ENCODE measurements at regions not wholly inside any gene's neighbourhood (a gene's known extent, or its start where the extent isn't known, plus 50 kb on each side); places are given as distances from the start of the nearest gene placed in this dataset.

DNA sequence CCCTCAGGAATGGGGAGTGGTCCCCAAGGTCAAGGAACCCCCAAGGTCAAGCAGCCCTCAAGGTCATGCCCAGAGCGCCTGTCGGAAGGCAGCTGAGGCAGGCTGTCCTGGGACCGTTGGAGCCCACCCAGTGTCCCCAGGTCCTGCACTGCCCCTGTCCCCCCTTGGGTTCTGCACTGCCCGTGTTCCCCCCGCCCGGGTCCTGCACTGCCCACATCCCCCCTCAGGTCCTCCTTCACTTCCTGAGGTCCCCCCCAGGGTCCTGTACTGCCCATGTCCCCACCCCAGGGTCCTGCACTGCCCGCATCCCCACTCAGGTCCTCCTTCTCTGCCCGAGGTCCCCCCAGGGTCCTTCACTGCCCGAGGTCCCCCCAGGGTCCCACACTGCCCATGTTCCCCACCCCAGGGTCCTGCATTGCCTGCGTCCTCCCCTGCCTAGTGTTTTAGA lies 1073.0 kb downstream of the BRD1 start:
- no peak for DNase-seq (ENCODE audit: low read depth)
- TF ChIP-seq, protein P1, sequence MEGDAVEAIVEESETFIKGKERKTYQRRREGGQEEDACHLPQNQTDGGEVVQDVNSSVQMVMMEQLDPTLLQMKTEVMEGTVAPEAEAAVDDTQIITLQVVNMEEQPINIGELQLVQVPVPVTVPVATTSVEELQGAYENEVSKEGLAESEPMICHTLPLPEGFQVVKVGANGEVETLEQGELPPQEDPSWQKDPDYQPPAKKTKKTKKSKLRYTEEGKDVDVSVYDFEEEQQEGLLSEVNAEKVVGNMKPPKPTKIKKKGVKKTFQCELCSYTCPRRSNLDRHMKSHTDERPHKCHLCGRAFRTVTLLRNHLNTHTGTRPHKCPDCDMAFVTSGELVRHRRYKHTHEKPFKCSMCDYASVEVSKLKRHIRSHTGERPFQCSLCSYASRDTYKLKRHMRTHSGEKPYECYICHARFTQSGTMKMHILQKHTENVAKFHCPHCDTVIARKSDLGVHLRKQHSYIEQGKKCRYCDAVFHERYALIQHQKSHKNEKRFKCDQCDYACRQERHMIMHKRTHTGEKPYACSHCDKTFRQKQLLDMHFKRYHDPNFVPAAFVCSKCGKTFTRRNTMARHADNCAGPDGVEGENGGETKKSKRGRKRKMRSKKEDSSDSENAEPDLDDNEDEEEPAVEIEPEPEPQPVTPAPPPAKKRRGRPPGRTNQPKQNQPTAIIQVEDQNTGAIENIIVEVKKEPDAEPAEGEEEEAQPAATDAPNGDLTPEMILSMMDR (conservative IDR thresholded peaks at IDR 0.05; ENCODE audit: low read depth, low read length): no peak
- H3K4me3 ChIP-seq (ENCODE audit: low read depth, low read length): no peak overlapping the region

DNA sequence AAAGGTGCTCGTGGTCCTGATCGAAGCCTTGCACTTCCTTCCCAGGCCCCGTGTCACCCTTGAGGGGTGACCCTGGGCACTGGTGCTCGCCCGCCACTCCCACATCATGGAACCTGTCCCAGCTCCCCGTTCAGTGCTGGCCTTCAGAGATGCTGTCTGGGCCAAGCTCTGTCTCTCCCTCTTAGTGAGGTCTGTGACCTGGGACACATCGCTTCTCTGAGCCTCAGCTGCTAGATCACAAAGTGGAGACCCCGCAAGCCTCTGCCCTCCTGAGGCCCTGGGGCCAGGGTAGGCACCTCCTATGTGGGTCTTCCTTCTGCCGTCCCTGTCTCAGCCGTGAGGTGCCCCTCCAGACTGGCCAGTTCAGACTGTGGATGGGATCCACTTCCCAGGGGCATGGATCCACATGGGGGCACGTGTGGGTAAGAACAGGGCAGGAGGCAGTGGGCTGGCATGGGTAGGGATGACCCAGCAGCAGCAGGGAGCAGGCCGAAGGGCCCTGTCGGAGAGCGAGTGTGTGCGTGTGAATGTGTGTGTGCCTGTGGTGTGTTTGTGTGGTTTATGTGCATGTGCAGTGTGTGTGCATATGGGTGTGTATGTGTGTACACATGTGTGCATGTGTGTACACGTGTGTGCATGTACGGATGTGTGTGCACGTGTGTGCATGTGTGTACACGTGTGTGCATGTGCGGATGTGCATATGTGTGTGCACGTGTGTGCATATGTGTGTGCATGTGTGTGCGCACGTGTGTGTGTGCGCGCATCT lies 1073.7 kb downstream of the BRD1 start:
- no peak for DNase-seq (ENCODE audit: low read depth)
- no peak overlapping the region for H3K4me3 ChIP-seq (ENCODE audit: low read depth, low read length)
- TF ChIP-seq, protein P1 (conservative IDR thresholded peaks at IDR 0.05; ENCODE audit: low read depth, low read length): no peak

DNA sequence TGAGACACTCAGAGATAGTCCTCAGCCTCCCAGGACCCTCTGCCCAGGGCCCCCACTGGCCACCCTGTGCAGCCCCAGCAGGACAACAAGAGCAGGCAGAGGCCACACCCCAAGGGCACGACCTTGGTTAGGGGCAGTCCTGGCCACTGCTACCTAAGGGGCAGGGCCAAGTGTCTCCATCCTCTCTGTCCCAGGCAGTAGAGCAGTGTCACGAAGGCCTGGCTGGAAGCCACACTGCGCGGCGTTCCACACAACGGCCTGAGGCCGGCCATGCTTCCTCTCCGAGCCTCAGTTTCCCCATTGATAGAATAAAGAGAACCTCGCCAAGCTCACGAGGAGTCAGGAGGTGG lies 1074.3 kb downstream of the BRD1 start:
- TF ChIP-seq, protein P1 (conservative IDR thresholded peaks at IDR 0.05; ENCODE audit: low read depth, low read length): no peak
- H3K4me3 ChIP-seq (ENCODE audit: low read depth, low read length): no peak overlapping the region
- no peak for DNase-seq (ENCODE audit: low read depth)

DNA sequence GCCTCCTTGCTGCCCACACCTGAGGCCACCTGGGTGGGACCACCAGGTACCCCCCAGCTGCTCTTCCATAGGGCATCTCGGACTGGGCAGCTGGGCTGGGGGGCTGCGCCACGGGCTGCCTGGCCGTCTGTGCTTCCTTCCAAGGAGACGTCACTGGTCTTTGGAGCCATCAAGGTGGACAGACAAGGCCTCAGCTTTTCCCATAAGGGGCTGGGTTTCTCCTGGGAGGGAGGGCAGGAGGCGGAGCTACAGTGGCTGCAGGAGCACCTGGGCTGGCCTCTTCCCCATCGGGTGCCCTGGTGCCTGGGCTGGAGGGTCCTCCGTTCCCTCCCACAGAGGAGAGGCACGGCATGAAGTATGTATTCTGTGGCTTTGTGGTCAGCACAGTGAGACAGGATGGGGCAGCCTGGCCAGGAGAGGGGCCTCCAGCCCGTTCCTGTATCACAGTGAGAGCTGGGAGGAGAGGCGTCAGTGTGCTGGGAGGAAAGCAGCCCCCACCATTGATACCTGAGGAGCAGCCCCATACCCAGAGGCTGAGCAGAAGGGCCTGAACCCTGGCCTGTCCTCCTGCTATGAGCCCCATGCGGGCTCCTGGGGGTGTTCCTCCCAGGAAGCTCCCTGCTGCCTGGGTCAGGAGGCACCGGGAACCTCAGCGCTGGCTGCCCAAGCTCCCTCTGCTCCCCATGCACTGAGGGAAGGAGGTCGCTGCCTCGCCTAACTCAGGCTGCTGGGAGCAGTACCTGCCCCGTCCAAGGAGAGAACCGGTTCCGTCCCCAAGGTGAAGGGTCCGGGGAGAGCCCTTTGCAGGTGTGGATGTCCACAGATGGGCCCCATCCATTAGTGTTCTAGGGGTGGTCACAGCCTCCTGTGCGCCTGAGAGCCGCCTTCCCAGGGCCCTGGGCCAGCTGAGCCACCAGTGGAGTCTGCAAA lies 1075.0 kb downstream of the BRD1 start:
- H3K4me3 ChIP-seq (ENCODE audit: low read depth, low read length): no peak overlapping the region
- TF ChIP-seq, protein P1 (conservative IDR thresholded peaks at IDR 0.05; ENCODE audit: low read depth, low read length): no peak
- no peak for DNase-seq (ENCODE audit: low read depth)

DNA sequence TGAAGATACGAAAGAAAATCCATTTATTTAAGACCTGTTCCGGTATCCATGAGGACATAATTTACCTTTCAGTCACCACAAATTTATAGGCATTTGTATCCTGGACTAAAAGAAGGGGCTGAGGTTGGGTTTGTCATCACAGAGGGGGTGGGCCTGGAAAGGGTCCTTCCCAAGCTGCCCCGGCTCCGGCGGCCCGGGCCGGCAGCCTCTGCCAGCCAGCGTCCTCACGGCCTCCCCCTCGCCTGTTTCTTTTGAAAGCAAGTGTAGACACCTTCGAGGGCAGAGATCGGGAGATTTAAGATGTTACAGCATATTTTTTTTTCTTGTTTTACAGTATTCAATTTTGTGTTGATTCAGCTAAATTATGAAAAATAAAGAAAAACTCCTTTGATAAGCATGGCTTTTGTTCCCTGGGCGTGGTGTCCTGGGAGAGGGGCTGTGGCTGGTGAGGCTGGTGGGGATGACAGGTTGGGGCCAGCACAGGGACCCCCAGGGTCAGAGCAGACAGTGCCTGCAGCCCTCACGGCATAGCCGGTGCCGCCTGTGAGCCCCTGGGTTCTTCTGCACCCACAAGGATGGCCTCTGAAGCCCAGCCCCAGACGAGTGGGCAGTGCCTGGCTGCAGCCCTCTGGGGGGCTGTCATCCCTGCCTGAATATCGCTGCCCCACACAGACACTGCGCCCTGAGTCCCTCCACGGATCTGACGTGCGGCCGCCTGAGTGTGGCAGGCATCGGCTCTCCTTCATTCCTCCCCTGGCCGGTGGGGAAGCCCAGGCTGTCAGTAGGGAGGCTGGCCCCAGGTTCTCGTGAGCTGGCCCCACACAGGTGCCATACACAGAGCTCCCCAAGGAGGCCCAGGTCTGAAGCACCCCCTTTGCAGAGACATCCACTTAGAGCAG lies 1075.9 kb downstream of the BRD1 start:
- H3K4me3 ChIP-seq (ENCODE audit: low read depth, low read length): no peak overlapping the region
- no peak for DNase-seq (ENCODE audit: low read depth)
- TF ChIP-seq, protein P1 (conservative IDR thresholded peaks at IDR 0.05; ENCODE audit: low read depth, low read length): no peak

DNA sequence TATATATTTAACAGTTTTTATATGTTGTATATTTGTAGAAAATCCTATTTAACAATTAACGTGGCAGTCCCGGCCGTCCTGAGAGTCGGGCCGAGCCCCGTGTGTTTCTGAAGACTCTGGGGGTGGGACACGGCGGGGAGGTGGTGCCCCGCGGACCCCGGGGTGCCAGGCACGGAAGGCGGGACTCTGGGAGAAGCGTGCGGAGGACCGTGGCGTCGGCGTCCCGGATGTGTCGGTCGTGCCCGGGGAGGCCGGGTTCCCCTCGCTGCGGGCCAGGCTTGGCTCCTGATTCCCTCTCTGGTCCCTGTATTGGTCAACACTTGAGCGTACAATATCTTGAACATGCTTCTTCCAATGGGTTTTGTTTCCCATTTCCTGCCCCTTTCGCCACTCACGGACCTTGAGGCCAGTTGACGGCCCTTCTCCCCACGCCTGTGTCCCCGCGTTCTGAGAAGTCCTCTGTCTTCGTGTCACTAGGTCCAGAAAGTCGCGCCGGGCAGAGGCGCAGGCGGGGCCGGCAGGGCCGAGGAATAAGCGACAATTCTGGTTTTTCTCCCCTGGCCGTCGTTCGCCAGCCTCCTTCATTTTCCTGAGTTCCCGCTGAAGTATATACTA lies 1076.7 kb downstream of the BRD1 start:
- H3K4me3 ChIP-seq (ENCODE audit: low read depth, low read length): no peak overlapping the region
- DNase-seq (ENCODE audit: low read depth): no peak
- TF ChIP-seq, protein P1 (conservative IDR thresholded peaks at IDR 0.05; ENCODE audit: low read depth, low read length): no peak
